ENCODE measurements at regions not wholly inside any gene's neighbourhood (a gene's known extent, or its start where the extent isn't known, plus 50 kb on each side); places are given as distances from the start of the nearest gene placed in this dataset.
"Not testable (repeated sequence)": the region's sequence is repeated elsewhere in the genome, so short reads cannot be mapped to it uniquely, and the experiment has no call there.

DNA sequence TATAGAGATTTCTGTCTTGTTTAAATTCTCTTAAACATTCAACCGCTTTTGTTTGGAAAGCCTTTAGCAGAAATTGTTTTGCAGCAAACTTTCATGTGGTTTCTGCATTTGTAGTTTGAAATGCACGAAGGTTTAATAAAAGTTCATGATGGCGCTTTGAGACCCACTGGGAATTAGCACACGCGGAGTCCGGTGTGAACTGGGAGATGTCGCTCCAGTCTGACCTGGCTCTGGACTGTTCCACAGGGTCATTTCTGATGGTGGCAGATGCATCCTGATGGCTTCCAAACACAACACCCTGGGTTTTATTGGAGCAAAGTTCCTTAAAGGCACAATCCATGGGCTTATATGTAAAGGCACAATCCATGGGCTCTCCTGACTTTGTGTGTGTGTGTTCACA, 78.1 kb upstream of the MTHFD1L start:
- no peaks in the 10 kb centered on the region for H3K27me3 Mint-ChIP-seq
- DNase-seq = no peak
- no peaks in the 10 kb centered on the region for H3K36me3 Mint-ChIP-seq (ENCODE audit: low read depth)
- ChIA-PET CTCF (no interaction called here), POLR2A (no interaction called here)
- no peak overlapping the region for H3K27ac Mint-ChIP-seq
- no peaks in the 10 kb centered on the region for H3K4me1 Mint-ChIP-seq
- no peak overlapping the region for H3K4me3 Mint-ChIP-seq
- no peaks in the 10 kb centered on the region for H3K9me3 Mint-ChIP-seq

DNA sequence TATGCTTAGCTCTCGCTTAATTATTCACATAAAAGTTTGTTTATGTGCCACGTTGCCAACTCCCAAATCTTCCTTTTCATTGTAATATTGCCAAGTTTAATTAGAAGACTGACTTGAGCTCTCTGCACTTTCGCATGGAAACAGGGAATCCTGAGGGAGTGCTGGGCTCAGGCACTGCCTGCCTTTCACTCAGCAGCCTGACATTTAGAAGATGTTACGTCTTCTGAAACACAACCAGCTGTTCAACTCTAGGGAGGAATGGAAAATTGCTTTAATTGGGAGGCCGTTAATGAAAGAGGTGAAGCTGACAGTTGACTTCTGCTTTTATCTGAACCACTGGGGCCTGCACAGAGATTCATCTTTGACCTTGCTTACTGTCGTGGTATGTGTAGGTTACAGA, 77.4 kb upstream of the MTHFD1L start:
- DNase-seq = no peak
- H3K4me1 Mint-ChIP-seq = no peaks in the 10 kb centered on the region
- H3K27ac Mint-ChIP-seq = no peak overlapping the region
- H3K4me3 Mint-ChIP-seq = no peak overlapping the region
- CTCF ChIA-PET = no interaction called here
- no peaks in the 10 kb centered on the region for H3K36me3 Mint-ChIP-seq (ENCODE audit: low read depth)
- no peaks in the 10 kb centered on the region for H3K27me3 Mint-ChIP-seq
- POLR2A ChIA-PET = no interaction called here
- no peaks in the 10 kb centered on the region for H3K9me3 Mint-ChIP-seq

DNA sequence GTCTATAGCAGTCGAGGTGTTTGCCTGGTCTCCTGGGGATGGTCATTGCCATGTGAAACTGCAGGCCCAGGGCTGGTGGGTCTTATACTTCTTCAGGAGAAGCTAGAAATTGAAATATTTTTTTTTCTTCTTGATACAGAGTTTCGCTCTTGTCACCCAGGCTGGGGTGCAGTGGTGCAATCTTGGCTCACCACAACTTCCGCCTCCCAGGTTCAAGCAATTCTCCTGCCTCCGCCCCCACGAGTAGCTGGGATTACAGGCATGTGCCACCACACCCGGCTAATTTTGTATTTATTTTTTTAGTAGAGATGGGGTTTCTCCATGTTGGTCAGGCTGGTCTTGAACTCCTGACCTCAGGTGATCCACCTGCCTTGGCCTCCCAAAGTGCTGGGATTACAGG, 75.6 kb upstream of the MTHFD1L start:
- H3K4me1 Mint-ChIP-seq; H3K27me3 Mint-ChIP-seq; POLR2A ChIA-PET; CTCF ChIA-PET; H3K4me3 Mint-ChIP-seq; DNase-seq; H3K36me3 Mint-ChIP-seq (ENCODE audit: low read depth); H3K9me3 Mint-ChIP-seq; H3K27ac Mint-ChIP-seq: not testable (repeated sequence)

DNA sequence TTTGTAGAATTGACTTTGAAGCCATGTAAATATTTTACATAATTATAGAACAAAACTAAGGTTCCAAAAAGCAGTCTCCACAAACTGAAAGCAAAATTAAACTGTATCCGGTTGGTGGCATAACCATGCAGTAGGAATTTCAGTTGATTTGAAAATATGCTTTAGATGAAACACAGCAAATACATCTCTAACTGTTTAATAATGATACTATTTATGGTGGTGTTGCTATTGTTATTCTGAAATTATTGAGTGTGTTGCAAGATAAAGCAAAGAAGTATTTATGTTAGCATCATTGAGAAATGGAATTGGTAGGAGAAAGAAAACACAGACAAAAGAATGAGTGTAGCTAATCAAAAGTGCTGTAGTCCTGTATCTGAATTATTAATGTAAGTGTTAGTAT, 73.8 kb upstream of the MTHFD1L start:
- Mint-ChIP-seq H3K27ac (no peak overlapping the region), H3K9me3 (no peaks in the 10 kb centered on the region), H3K4me1 (no peaks in the 10 kb centered on the region), H3K4me3 (no peak overlapping the region), H3K27me3 (no peaks in the 10 kb centered on the region), H3K36me3 (ENCODE audit: low read depth) (no peaks in the 10 kb centered on the region)
- ChIA-PET CTCF (no interaction called here), POLR2A (interaction anchor here (0.6 kb wide), 1 partner anchor 50 kb away, joined by 5 read pairs; no protein-coding TSS in a partner anchor)
- DNase-seq = no peak

DNA sequence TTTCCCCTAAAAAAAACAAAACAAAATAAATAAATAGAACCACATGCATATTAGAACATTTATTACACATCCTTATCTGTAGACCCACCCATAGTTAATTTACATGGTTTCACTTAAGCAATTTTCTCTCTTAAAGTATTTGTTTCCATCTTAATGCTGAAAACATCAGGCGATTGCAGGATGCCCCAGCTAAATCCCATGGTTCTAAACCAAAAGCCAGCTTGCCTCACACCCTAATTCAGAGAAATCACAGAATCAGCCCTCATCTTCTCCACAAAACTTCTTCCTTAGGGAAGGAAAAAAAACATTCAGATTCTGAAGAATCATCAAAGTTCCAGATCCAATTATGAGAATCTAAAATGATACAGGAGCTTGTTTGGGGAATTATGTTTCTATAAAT, 67.6 kb upstream of the MTHFD1L start:
- H3K4me1 Mint-ChIP-seq = no peaks in the 10 kb centered on the region
- H3K4me3 Mint-ChIP-seq = no peak overlapping the region
- H3K27me3 Mint-ChIP-seq = no peaks in the 10 kb centered on the region
- DNase-seq = no peak
- ChIA-PET POLR2A (no interaction called here), CTCF (no interaction called here)
- H3K9me3 Mint-ChIP-seq = no peaks in the 10 kb centered on the region
- H3K36me3 Mint-ChIP-seq (ENCODE audit: low read depth) = no peaks in the 10 kb centered on the region
- H3K27ac Mint-ChIP-seq = no peak overlapping the region

DNA sequence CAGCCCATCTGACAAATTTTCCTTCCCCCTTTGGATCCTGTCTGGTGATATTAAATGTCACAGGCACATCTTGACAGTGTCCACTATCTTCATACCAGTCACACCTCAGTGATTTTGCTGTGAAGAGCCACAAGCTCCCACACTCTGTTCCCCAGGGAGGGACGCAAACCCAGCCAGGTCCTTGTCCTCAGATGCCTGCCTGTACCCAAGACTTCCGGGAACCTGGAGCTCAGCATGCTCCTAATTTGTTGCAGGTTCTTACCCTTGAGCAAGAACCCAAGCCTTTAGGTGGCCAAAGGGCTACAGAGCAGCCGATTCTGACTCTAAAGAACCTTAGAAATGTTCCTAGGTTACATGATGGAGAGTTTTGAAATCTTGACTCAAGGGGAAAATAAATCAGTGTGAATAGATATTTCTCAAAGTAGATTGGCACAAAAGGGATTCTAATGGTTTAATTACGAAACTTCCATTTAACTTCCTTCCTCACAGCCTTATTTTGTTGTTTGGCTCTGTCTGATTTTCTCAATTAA, 66.2 kb upstream of the MTHFD1L start:
- H3K27me3 Mint-ChIP-seq = no peaks in the 10 kb centered on the region
- H3K4me3 Mint-ChIP-seq = no peak overlapping the region
- ChIA-PET CTCF (interaction anchor here (0.6 kb wide), 1 partner anchor 413 kb away, joined by 3 read pairs; no protein-coding TSS in a partner anchor), POLR2A (no interaction called here)
- H3K27ac Mint-ChIP-seq = no peak overlapping the region
- H3K9me3 Mint-ChIP-seq = no peaks in the 10 kb centered on the region
- no peaks in the 10 kb centered on the region for H3K36me3 Mint-ChIP-seq (ENCODE audit: low read depth)
- DNase-seq = no peak
- no peaks in the 10 kb centered on the region for H3K4me1 Mint-ChIP-seq

DNA sequence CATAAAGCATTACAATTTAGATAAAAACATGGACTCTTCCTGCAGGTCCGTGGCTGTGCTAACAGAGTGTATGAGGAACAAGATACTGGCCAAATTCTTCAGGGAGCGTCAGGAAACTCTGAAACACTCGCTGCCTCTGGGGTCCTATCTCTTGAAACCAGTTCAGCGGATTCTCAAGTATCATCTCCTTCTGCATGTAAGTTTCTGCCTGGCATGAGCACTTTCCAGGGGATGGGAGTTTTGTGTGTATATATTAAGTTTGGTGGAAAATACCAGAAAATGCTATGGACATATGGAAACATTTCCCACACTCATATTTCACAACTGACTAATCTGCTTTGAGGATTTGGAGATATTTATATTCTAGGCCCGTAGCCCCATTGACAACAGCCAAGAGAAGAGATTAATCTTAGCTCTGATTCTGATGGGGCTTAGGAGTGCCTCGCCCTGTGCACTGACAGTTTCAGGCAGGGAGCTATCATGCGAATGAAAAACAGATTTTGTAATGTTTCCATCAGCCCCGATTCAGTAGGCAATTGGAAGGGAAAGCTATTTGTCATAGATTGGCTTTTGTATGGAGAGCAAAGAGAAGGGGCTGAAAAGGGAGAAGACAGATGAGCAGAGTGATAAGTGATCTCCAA, 64.7 kb upstream of the MTHFD1L start:
- Mint-ChIP-seq H3K36me3 (ENCODE audit: low read depth) (no peaks in the 10 kb centered on the region), H3K27ac (no peak overlapping the region), H3K27me3 (no peaks in the 10 kb centered on the region), H3K9me3 (no peaks in the 10 kb centered on the region), H3K4me1 (no peaks in the 10 kb centered on the region), H3K4me3 (no peak overlapping the region)
- ChIA-PET CTCF (interaction anchor here (0.7 to 1.3 kb wide), 2 partner anchors 17 to 733 kb away, joined by 3 to 4 read pairs; no protein-coding TSS in a partner anchor), POLR2A (no interaction called here)
- DNase-seq = no peak

DNA sequence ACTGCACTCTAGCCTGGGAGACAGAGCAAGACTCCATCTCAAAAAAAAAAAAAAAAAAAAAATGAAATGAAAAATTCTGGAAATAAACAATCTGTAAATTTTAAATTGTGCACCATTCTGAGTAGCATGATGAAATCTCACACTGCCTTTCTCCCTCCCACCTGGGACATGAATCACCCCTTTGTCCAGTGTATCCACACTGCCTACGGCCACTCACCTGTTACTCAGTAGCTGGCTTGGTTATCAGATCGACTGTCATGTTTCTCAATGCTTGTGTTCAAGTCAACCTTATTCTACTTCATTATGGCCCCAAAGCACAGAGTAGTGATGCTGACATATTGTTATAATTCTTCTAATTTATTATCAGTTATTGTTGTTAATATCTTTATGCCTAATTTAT, 58.7 kb upstream of the MTHFD1L start:
- no peak for DNase-seq
- Mint-ChIP-seq H3K4me1 (no peaks in the 10 kb centered on the region), H3K27ac (no peak overlapping the region), H3K27me3 (no peaks in the 10 kb centered on the region), H3K36me3 (ENCODE audit: low read depth) (no peaks in the 10 kb centered on the region), H3K9me3 (no peaks in the 10 kb centered on the region), H3K4me3 (no peak overlapping the region)
- POLR2A ChIA-PET = interaction anchor here (0.6 kb wide), 1 partner anchor 54 kb away, joined by 3 read pairs; no protein-coding TSS in a partner anchor
- CTCF ChIA-PET = interaction anchor here (0.6 to 1.1 kb wide), 2 partner anchors 343 to 752 kb away, joined by 3 read pairs; no protein-coding TSS in a partner anchor

DNA sequence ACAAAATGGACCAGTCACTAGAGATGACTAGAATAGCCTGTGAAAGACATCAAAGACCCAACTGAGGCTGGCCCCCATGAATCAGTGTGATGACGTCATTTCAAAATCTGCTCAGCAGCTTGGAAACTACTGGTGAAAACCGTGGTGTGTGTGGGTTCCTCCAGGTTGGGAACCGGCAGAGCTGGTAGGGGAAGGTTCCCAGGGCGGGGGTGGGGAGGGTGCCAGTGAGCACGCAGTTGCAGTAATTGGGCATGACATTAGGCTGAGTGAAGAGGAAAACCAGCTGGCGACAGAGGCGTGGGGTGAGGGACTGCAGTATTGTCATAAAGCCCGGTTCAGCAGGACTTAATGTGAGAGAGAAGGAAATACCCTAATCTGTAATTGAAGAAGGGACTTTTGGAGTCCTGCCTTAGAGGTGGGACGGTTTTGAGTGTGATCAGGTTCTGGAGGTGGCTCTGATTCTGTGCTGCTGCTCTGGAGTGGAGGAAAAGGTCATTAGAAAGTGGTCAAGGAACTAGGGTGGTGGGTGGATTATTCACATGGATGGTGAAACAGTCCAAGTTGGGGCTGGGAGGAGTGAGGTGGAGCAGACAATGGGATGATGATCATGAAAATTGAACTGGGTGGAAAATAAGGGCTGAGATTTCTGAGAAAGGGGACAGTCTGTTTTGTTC, 52.0 kb upstream of the MTHFD1L start:
- POLR2A ChIA-PET = no interaction called here
- DNase-seq = no peak
- Mint-ChIP-seq H3K36me3 (ENCODE audit: low read depth) (no peaks in the 10 kb centered on the region), H3K4me1 (peaks cover 10% of the 10 kb centered on the region), H3K4me3 (no peak overlapping the region), H3K27ac (peak overlapping the region; percentile 27), H3K27me3 (no peaks in the 10 kb centered on the region), H3K9me3 (no peaks in the 10 kb centered on the region)
- CTCF ChIA-PET = interaction anchor here (1.6 kb wide), 1 partner anchor 395 kb away, joined by 4 read pairs; no protein-coding TSS in a partner anchor

DNA sequence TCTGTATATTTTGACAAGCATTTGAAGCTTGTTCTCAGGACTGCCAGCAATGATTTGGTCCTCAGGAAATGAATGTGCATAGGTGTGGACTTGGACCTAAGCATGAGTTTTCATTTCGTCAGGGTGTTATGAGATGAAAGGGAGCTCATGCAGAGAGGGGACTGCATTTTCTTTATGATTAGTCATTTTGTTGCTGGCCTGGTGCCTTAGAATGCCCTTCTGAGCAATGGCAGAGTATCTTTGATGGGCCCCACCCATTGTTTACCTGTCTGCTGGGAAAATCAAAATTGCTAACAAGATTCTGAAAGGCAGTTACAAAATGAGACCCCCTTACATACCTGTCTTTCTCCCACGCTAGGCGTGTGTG, 51.5 kb upstream of the MTHFD1L start:
- Mint-ChIP-seq H3K27me3 (no peaks in the 10 kb centered on the region), H3K27ac (no peak overlapping the region), H3K4me3 (no peak overlapping the region), H3K9me3 (no peaks in the 10 kb centered on the region), H3K4me1 (peaks cover 10% of the 10 kb centered on the region), H3K36me3 (ENCODE audit: low read depth) (no peaks in the 10 kb centered on the region)
- no peak for DNase-seq
- POLR2A ChIA-PET = no interaction called here
- CTCF ChIA-PET = interaction anchor here (1.6 kb wide), 1 partner anchor 396 kb away, joined by 4 read pairs; no protein-coding TSS in a partner anchor

All from activated CD4-positive, alpha-beta T cell treated with anti-CD3 and anti-CD28 coated beads, Interleukin-2, amount 10 ng/mL, durations not matched to agents 7 days and 5 days (primary cell).